ENCODE measurements at regions not wholly inside any gene's neighbourhood (a gene's known extent, or its start where the extent isn't known, plus 50 kb on each side); places are given as distances from the start of the nearest gene placed in this dataset.
A peak's percentile ranks its signal among the peaks of the same experiment; 100 is the strongest.
"Not testable (repeated sequence)": the region's sequence is repeated elsewhere in the genome, so short reads cannot be mapped to it uniquely, and the experiment has no call there.

DNA sequence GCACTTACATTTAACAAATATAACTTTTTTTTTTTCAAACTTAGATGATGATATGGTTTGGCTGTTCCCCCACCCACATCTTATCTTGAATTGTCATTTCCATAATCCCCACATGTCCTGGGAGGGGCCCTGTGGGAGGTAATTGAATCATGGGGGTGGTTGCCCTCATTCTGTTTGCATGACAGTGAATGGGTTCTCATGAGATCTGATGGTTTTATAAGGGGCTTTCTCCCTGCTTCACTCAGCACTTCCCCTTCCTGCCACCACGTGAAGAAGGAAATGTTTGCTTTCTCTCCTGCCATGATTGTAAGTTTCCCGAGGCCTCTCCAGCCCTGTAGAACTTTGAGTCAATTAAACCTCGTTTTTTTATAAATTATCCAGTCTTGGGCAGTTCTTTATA lies 432.6 kb downstream of the AMY1C start:
- no peak for DNase-seq

DNA sequence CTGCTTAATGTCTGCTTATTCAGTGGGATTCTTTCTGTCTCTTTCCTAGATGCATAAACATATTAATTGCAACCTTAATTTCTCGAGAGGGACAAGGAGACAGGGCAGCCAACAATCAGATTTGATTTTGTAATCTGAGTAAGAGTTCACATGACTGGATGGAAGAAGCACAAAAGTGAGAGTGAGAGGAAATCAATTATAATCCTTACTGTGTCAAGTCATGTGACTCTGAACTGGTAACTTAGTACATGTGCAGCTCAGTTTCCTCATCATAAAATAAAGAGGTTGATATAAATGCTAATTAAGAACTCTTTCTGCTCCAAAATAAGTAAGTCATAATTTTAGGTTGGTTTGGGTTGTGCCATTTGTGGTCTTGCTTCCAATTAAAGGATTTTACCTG lies 439.5 kb downstream of the AMY1C start:
- no peak for DNase-seq

- no peak for DNase-seq
Measured at GRCh38 chr1:104190821-104191220, 441.1 kb downstream of the AMY1C start.

DNA sequence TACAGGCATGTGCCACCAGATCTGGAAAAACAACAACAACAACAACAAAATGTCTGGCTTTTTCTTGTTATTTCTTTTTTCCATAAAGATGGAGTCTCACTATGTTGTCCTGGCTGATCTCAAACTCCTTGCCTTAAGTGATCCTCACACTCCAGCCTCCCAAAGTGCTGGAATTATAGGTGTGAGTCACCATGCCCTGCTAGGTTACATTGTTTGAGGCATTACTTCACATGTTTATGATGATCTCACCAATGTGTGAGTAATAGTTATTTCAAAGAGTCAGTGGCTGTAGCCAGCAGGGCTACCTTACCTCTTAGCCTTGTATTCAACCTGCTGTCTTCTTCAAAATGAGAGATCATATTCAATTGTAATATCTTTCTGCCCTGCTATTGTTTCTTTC lies 445.7 kb downstream of the AMY1C start:
- no peak for DNase-seq

- DNase-seq, result no peak
Measured at GRCh38 chr1:104196136-104196535, 446.4 kb downstream of the AMY1C start.

DNA sequence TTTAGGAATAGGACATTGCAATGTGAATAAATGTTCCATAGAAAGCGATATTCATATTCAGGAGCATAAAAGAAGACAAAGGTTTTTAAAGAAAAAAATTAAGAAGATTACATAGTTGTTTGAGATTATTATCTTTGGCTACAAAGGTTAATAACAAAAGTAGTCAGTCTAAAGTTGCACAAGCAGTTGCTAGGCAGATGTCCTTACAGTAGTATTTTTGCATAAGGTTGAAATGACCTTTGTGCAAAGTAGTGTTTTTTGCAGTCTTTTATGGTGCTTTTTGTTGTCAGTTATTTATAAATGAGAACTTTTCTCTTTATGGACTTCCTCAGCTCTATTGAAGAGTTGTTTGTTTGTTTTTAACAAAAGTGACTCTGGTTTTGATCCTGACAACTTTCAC lies 447.8 kb downstream of the AMY1C start:
- no peak for DNase-seq

- DNase-seq, result no peak
Measured at GRCh38 chr1:104212239-104212638, 462.5 kb downstream of the AMY1C start.

- DNase-seq, result not testable (repeated sequence)
Measured at GRCh38 chr1:104217395-104217986, 467.8 kb downstream of the AMY1C start.

DNA sequence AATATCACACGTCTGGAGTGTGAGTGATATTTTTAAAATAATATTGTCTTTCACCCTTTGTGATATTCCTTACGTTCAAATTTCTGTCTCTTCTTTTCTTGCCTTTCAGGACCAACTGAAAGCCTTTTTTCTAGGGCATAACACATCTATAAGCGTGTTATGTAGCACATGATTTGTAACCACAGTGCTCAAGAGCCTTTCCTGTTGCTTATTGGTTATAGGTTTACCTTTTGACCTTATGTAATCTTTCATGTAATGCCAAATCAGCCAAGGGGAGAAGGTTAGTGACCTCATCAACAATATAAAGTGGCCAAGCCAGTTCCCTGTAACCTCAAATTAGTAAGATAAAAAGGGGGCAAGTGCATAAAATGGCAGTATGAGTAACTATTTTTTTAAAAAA lies 480.2 kb downstream of the AMY1C start:
- DNase-seq, result no peak

DNA sequence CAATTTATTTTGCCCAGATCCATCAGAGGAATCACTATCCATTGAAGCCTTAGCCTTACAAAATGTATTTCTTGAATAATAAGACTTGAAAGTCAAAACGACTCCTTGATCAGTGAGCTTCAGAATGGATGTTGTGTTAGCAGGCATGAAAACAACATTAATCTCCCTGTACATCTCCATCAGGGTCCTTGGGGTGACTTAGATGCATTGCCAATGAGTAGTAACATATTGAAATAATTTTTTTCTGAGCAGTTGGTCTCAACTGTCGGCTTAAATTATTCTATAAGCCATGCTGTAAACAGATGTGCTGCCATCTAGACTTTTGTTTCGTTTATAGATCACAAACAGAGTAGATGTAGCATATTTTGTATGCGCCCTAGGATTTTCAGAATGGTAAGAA lies 482.0 kb downstream of the AMY1C start:
- DNase-seq, result no peak

- no peak for DNase-seq
Measured at GRCh38 chr1:104235141-104235540, 485.4 kb downstream of the AMY1C start.

DNA sequence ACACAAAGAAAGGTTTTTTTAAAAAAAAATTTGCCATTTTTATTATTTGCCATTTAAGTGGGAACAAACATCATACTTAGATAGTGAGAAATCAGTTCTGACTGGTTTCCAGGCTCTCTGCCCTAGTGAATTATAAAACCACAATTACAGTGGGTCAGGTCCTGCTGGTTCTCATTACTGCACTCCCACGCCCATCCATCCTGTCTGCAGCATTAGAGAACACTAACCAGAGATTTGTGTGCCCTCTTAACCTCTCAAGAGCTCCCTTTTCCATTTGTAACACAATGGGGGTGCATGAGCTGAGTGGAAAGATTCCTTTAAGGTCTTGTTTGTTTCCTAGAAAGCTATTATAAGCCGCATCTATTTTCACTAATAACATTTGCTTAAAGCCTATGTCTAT lies 489.3 kb downstream of the AMY1C start:
- peak; percentile 53 for DNase-seq

DNA sequence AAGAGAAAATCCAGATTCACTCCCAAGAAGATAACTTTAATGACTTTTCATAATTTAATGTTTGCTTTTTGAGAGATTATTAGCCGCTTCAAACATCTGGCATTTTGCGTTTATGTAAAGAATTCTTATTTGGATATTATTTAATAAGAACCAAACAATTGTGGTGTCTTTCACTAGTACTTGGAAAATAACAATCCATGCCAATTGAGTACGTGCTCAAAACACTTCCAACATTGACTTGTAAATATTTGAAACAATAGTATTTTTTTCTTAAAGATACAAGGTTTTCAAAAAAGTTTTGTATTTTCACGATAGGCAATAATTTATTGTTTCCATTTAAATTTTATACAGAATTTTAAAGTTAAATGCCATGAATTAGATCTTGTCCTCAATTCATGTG lies 498.7 kb downstream of the AMY1C start:
- no peak for DNase-seq

DNA sequence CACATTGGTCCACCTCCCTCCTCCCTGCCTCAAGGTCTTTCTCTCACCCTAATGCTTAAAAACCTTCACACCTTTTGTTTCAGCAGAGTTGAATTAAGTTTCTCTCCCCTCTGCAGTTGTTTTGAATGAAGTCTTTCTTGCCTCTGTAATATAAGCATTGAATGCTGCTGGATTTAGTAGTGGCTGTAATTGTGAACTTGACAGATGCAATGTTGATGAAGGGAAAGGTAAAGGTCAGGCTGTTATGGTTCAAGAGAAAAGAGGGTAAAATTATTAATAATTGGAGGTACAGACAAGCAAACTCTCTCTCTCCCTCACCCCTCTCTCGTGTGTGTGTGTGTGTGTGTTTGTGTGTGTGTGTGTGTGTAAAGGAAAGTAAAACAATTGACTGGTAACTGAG lies 509.8 kb downstream of the AMY1C start:
- no peak for DNase-seq

DNA sequence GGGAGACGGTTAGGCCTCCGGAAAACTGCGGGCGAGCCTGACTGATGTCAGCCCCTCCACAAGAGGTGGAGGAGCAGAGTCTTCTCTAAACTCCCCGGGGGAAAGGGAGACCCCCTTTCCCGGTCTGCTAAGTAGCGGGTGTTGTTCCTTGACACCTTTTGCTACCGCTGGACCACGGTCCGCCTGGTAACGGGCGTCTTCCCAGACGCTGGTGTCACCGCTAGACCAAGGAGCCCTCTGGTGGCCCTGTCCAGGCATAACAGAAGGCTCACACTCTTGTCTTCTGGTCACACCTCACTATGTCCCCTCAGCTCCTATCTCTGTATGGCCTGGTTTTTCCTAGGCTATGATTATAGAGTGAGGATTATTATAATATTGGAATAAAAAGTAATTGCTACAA lies 513.4 kb downstream of the AMY1C start:
- DNase-seq, result not testable (repeated sequence)

GRCh38 chr1:104264521-104264920 lies 514.8 kb downstream of the AMY1C start:
- DNase-seq, result no peak

GRCh38 chr1:104265163-104265562 lies 515.5 kb downstream of the AMY1C start:
- DNase-seq, result peak; percentile 44

GRCh38 chr1:104266612-104267011 lies 516.9 kb downstream of the AMY1C start:
- DNase-seq, result no peak

DNA sequence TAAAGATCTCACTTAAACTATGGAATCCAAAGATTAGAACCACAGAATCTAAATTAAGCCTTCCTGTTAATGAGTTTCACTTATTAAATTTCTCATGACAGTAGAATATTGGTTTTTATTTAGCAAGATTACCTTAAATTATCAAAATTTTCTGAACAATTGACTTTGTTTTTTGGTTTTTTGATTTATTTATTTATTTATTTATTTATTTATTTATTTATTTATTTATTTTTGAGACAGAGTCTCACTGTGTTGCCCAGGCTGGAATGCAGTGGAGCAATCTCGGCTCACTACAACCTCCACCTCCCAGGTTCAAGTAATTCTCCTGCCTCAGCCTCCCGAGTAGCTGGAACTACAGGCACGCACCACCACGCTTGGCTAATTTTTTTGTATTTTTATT lies 538.6 kb downstream of the AMY1C start:
- not testable (repeated sequence) for DNase-seq

DNA sequence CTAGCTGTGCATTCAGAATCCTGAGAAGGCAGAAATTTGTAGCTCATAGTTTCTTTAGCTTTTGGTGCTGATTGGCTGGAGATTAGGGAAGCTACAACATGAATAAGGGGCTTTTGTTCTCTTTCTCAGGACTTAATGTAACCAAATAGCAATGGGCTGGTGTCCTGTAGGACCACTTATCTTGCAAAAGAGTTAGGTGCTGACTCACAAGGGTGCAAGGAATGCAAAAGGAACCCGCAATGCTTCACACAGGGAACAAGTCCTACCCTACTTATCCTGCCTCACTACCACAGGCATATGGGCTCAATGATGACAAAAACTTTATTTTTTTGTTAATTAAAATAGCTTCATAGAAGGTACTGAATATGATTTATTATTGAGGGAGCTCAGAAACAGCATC lies 541.5 kb downstream of the AMY1C start:
- DNase-seq, result no peak

DNA sequence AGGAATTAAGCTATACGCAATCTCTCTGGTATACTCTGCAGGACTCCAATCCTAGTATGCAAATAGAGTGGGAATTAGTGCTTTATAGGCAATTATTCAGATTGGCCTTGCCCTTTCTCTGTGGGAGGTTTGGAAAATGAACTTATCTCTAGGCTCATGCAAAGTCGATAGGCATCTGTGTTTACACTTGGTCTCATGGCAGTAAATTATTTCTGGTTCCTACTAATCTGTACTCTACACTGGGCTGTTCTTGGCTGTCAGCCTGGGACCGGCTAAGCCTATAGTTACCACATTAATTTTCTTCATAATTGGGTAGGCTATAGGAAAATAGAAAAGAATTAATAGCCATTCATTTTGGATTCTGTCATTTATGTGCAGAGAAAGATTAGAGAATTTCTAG lies 544.6 kb downstream of the AMY1C start:
- DNase-seq, result no peak

DNA sequence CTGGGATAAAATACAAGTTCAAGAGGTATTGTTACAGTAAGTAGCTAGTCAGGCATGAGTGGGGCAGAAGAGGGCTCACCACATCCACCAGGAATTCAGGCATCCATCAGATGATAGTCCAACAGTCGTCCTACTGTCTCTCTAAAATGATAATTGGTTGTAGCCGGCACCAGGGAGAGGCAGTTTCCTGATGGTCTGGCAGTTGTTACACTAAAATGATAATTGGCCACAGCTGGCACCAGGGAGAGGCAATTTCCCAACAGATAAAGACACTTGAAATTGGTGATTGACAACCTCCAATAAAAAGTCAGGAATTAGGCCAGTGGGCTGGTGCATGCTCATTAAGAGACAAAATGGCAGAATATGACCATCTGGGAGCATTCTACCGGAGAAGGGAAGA lies 545.8 kb downstream of the AMY1C start:
- peak; percentile 2 for DNase-seq

- DNase-seq, result no peak
Measured at GRCh38 chr1:104309673-104310072, 560.0 kb downstream of the AMY1C start.

DNA sequence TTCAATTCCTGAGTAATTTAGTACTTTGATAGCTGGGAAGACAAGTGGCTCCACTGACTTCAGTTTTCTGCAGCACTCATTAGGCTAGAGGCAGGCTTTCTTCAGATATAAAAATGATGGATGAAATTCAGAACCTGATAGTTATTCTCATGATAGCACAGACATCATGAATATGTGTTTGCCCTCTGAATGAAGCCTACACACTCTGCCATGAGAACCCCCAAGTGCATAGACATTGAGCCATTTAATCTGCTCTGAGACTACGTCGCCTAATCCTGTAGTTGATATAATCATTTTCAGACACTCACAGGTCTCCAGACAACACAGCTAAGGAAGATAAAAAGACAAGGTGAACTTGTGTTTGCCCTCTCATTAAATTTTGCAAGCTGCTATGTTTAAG lies 566.1 kb downstream of the AMY1C start:
- DNase-seq, result no peak

DNA sequence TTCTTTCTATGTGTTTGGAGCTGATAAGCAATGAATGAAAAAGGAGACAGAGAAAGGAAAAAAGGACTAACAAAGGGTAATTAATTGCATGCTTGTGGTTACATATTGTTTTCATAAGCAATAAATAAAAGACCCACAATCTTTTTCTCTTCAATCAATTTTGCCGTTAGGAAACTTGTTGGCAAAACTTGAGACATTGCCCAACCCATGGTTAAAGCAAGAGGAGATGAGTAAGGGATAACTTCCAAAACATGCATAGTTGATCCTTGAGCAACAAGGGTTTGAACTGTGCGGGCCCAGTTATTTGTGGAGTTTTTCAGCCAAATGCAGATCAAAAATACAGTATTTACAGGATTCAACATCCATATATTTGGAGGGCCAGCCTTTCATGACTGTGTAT lies 572.4 kb downstream of the AMY1C start:
- no peak for DNase-seq

GRCh38 chr1:104329278-104329677 lies 579.6 kb downstream of the AMY1C start:
- no peak for DNase-seq

All from eye (tissue), 1 donor.